EH (cell line): ENCODE measurements at regions not wholly inside any gene's neighbourhood (a gene's known extent, or its start where the extent isn't known, plus 50 kb on each side); places are given as distances from the start of the nearest gene placed in this dataset.

Experiments
- DNase-seq: peaks from one replicate; pipeline ENCODE4 v3.0.0-alpha.2; 2015; ENCODE audit warnings: low read depth

DNA sequence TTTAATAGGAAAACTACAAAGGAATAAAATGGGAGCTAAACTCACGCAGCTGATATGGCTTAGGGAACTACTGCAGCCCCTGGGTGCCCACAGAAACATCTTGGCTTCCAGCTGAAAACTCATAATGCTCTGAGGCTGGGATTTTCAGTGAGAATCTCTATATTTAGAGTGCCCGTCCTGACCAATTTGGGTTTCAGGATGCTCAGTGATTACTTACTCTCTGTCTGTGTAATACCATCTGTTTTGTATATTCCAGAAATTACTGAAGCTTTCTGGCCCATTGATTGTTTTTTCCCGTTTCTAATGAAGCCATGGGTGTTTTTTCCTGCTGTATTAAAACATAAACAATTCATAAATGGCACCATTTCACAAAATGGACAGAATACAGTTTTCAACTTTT lies 50.6 kb upstream of the ZNF385D start:
- no peak for DNase-seq

- no peak for DNase-seq
These were observed 52.6 kb upstream of the ZNF385D start for GRCh38 chr3:21803604-21804003.

DNA sequence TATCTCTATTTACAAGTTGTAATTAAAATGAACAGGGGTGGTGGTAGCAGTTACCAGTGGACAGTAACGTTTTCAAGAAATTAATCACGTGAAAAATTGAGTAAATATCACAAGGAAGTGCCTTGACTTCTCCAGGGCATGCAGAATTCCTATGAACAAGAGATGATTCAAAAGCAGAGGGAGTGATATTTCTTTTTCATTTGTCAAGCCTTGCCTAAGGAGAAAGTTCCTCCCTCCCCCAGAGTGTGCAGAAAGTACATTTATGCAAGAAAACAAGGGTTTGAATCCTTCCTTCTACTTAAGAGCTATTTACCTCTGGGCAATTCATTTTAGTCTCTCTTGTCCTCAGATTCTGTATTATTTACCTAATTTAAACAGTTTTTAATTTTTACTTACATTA lies 53.3 kb upstream of the ZNF385D start:
- DNase-seq = no peak

DNA sequence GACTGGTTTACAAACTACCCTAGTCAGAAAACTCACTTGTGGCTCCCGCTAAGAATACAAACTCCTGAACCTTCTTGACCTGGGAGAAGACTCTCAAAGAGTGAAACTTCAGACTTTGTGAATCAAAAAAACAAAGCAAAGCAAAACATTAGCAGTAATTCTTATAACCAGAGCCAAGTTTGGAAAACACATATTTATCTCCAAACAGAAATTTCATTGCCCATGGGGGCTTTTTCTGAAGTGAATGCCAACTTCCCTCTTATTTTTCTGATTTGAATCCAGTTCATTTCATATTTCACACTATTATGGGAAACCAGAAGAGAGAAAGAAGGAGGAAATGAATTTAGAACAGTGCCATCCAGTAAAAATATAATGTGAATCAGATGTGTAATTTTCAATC lies 55.7 kb upstream of the ZNF385D start:
- no peak for DNase-seq

- DNase-seq = no peak
These were observed 74.7 kb upstream of the ZNF385D start for GRCh38 chr3:21825684-21826083.

DNA sequence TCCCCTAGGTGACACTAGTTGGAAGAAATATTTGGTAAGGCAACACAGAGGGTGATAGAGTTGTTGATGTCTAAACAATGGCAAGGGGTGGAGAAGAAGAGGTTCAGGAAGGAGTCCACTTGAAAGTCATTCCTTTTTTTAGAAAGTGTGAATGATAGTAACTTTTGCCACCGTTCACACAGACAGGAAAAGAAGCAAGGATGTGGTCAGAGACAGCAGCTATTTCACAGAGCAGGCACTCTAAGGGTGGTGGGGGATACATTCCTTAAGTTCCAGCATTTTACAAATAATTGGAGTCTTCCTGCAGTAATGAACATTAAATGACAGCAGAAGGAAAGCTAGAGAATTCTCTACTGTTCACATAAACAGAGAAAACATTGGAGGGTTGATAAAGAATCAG lies 75.4 kb upstream of the ZNF385D start:
- DNase-seq = peak; percentile 68

- DNase-seq = no peak
These were observed 79.5 kb upstream of the ZNF385D start for GRCh38 chr3:21830541-21830940.

DNA sequence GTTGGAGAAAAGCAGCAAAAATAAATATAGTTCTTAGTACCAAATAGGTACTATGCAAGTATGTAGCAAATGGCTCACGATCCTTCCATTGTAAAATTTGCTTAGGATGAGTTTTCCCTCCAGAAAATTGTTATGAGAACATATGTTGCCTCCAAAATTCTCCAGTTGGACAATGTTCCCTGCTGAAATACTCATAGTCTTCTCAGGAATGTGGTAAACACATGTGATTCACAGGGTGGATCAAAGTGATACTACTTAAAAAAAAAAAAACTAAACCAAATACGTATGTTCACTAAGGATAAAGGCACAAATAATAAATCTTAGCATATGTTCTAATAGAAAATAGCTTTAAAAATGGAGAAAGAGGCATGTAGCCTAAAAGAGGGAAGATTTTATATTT lies 84.3 kb upstream of the ZNF385D start:
- DNase-seq = peak; percentile 11

- DNase-seq = no peak
These were observed 85.2 kb upstream of the ZNF385D start for GRCh38 chr3:21836227-21836626.

DNA sequence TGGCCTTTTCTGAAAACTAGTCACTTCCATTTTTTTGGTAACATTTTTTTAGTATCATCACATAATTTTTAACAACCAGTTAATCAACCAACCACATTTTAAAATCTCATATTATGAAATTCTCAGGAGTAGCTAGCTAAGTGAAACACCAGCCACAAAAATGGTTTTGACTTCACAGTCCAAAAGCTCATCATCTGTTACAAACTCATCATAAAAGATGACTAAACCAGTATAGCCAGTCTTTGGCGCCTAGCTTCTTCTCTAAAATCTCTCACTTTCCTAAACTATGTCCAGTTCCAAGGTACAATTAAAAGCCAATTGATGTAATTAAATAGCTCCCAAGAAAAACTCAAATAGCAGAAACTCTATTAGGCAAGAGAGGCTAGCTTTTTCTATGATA lies 88.2 kb upstream of the ZNF385D start:
- no peak for DNase-seq

DNA sequence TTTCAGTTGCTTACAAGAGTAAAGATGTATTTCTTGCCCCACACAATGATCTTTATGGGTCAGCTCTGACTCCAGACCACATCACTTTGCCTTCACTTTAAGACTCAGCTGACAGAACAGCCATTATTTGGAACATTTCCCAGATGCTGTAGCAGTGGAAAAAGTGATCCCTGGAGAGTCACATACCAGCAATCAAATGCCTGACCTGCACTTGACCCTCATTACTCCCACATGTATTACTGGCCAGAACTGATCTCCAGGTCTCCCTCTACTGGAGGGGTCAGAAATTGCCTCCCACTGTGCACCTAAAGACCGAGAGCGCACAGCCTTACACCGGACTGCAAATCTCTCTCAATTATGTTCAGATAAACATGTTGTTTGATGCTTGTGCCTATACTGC lies 88.6 kb upstream of the ZNF385D start:
- DNase-seq = peak; percentile 94

DNA sequence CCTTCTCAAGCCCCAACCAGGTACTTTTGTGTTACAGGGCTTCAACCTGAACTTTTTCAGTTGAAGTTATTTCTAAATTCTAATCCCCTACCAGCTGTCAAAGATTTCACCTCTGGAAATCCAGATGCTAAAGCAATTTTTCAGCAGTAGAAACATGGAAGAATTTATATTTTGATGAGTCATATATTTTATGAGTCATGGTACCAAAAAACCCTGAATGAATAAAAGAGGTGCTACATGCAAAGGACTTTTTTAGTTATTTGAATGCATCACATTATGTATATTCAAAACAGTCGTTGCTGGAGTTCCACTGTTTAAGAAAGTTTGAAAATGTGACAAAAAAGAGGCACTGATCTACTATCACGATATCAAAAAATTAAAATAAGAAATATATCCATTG lies 96.0 kb upstream of the ZNF385D start:
- DNase-seq = peak; percentile 4

- no peak for DNase-seq
These were observed 108.4 kb upstream of the ZNF385D start for GRCh38 chr3:21859124-21860081.

- no peak for DNase-seq
These were observed 109.1 kb upstream of the ZNF385D start for GRCh38 chr3:21860082-21860475.

DNA sequence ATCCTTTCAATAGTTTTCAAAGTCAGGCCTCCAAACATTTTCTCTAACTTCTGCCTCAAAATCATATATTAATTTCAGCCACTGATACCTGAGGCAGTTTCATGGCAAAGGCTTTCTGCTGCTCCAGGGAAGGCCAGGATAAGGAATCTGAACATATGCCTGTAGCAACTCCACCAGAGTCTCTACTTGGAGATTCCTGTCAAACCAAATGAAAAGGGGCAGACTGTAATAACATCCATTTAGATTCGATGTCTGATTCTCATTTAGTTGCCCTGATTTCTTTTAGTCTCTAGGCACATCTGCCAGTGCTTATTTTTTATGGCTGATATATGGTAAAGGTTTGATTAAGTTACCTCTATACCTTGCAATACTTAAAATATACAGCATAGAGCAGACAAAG lies 109.6 kb upstream of the ZNF385D start:
- no peak for DNase-seq

DNA sequence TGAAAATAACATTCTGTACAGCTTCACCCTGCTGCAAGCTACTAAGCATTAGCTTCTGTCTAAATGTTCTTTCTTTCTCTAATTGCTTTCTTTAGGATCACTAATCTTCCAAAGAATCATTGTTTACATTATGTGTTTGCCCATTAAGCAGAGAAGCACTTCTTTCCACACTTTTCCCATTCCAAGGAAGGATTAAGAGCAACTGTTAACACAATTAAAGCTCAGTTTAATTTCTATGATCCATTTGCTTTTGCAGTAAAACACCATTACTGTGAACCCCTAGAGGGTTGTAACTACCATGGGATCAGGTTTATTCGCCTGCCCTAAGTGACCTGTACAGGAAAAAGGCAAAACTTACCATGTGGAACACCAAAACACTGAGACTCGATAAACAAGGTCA lies 125.8 kb upstream of the ZNF385D start:
- no peak for DNase-seq

- no peak for DNase-seq
These were observed 126.3 kb upstream of the ZNF385D start for GRCh38 chr3:21877214-21877754.

DNA sequence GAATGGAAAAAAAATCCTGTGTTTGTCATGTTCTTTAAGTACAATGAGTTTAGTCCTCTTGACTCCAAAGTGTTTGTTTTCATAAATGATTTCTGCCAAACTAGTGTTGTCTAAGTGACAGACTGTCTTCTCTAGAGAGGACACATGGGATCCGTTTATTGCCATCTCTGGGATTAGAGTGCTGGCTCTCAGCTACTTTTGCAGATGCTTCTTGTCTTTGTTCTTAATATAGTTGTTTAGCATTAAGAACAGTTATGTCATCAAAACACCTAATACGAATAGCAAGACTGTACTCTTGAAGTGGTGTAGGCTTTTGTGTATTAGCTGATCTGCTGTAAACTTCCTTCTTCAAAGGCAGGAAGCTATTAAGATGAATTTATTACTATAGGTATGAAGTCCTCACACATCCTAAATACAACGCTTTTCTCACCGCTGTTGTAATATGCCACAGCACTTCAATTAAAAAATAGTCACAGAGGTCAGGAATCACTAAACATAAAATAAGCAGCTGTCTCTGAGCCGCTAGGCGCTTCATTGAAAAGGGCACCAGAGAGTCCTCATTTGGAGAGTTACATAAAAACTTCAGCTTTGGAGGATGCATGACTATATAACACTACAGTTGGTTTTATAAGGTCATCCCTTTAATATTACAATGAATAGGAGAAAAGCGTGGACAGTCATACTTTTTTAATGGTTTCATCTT lies 128.3 kb upstream of the ZNF385D start:
- no peak for DNase-seq

- no peak for DNase-seq
These were observed 137.6 kb upstream of the ZNF385D start for GRCh38 chr3:21888656-21889055.

DNA sequence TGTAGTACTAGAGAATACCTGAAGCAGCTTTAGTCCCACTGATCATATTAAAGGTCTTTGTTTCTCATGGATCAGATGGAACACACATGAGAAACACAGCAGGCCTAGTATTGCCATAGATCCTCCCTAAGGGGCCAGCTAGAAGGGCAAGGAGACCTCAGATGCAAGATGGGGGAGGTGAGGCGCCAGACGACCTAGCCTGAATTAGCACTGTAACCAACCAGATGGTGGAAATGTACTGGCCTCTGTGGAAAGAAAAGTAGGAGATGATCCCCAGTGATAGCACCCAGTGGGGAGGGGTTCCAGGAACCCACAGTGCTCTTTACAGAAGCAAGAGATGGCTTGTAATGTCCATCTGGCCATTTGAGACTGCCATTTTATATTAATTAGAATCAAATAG lies 138.2 kb upstream of the ZNF385D start:
- DNase-seq = no peak

GRCh38 chr3:21892104-21892503 lies 141.1 kb upstream of the ZNF385D start:
- DNase-seq = no peak

DNA sequence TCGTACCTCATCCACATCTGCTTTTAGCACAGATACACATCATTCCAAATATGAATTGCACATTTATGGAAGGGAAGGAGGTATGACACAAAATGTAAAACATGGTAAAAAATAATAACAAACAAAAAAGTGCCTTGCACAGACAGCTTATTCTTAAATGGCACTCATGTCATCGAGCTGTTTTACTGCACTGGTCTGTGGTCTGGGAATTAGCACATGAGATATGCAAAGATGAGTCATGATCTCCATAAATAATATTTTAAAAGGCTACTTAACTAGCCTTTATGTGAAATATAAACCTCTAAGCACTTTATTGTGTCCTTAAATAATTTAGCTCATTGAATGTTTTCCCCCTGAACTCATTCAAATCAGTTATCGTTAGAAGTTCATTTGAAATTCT lies 142.2 kb upstream of the ZNF385D start:
- peak; percentile 62 for DNase-seq
